Stimulated activated CD8-positive, alpha-beta memory T cell treated with anti-CD3 and anti-CD28 coated beads, Interleukin-7, amount 100 ng/mL, for 24 hours (primary cell): ENCODE measurements at regions not wholly inside any gene's neighbourhood (a gene's known extent, or its start where the extent isn't known, plus 50 kb on each side); places are given as distances from the start of the nearest gene placed in this dataset.

ENCODE experiments used
- DNase-seq: peaks from one replicate; pipeline ENCODE4 v3.0.0-alpha.2; 2020; ENCODE audit warnings: low read depth

DNA sequence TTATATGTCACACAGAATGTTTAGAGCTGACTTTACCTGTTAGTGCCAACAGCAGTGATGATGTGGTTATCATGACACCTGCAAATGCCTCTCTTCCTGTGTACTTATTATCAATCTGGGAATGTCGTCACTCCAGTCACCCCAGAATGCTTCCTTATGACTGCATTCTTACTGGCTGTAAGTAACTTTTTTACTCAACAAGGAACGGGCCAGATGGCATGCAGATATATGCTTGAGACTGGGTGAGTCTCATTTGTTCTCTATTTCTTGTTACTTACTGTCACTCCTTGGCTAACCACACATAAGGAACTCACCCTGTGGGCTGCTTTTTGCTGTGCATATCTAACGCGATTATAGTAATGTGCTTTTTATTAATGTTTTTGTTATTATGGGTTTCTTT, 385.5 kb upstream of the MEF2C start:
- DNase-seq = no peak

DNA sequence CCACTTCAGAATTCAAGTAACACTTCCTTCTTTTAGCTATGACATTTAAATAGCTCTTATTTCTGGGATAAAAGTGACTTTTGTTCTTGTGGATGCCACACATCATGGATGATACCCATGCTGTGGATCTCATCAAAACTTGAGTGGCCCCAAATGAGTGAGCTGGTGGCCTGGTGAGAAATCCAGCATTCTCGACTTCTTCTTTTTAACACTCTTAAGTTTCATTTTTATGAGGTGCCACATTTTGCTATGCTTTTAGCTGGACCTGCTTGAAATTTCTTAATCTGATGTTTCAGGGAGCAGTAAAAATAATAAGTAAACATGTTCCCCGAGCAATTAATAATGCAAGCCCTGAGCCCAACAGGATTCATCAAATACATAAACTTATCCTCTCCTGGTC, 384.8 kb upstream of the MEF2C start:
- no peak for DNase-seq

DNA sequence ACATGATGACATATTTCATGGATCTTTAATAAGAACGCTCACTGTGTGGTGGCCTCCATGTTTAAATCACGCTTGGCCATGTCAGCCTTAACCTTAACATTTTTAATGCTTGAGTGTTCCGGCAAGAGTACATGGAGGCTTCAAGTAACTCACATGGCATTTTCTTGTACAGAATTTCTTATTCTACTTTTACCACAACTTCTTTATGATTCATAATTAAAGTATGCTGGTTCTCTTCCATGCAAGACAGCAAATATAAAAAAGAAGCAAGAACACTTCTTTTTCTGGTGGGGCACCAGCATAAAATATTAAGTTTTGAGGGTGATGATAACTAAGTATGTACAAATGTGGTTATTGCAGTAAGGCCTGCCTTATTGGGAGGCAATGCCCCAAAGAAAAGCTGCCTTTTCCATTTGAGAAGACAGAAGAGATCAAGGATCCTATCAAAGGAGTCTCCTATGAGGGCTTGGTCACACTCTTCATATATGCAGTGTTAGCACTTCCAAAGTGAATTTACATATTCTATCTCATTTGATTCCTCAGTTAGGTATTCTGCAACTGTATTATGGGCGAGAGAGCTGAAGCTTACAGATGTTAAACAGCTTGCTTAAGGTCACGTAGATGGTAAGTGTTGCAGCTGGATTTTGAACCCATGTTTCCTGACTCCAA, 382.7 kb upstream of the MEF2C start:
- no peak for DNase-seq

DNA sequence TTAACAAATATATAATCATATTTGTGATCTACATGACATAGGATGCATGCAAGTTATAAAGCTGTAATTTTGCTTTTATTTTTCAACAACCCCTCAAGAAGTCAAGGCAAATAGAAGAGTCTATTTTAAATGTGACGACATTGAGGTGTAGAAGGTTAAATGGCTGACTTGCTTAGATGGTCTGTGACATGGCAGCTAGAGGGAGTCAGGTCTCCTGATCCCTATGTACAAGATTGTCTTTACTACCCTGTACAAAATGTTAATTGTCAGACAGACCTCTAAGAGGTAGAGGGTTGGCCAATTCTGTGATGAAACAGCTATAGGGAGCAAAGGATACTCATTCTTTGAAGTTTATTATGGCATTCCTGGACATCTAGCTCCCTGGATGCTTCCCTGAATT, 380.9 kb upstream of the MEF2C start:
- no peak for DNase-seq

DNA sequence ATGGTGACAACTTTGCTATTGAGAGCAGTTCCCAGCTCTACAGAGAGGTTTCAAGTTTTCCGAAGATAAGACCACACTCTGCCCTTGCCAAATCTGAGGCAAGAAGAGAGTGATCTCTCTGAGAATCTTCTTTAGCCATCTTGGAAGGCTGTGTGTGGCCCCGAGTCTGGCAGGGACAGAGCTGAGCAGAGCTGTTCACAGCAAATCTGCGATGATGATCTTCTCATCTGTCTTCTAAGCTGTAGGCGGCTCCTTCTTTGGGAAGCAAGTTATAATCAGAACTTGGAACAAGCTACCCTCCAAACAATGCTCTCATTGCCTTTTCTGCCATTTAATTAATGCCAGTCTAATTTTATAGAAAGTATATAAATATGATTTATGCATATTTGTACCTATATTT, 379.0 kb upstream of the MEF2C start:
- no peak for DNase-seq

DNA sequence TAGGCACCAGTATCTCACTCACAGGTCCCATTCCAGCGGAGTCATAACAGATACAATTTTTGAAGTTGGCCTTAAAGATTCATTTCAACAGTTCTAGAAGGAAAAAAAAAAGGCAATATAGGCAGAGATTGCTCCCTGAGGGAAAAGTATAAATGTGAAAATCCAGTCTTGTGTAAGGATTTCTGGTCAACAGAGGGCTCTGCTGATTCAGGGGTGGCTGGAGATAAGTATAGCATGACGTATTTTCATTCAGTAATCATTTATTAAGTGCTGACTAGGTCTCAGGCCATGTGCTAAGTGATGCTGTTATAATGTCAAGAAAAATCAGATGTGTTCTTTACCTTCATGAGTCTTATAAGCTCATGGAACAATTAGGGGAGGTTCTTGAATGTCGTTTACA, 377.3 kb upstream of the MEF2C start:
- no peak for DNase-seq

DNA sequence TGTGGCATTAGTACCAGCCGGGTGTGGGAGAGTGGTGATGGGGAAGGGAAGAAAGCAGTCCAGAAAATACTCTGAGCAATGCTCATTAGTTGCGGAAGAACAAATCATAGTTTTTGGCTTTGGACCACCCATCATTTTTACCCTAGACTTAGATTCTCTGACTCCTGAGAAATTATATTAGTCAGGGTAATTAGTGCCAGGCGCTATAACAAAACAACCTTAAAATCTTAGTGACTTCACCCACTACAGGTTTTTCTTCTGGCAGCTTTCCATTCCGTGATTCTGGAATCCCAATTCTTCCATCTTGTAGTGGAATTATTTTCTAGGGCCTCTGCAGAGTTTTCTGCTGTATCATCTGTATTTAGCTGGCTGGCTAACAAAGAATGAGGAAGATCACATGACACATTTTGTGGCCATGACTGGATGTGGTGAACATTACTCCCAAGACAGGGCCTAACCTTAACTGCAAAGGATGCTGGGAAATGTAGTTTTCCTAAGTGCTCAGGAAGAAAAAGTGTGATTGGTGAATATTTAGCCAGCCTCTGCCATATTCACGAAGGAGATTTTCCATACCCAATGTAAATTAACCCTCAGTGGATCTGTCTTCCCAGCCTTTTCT, 373.0 kb upstream of the MEF2C start:
- no peak for DNase-seq

DNA sequence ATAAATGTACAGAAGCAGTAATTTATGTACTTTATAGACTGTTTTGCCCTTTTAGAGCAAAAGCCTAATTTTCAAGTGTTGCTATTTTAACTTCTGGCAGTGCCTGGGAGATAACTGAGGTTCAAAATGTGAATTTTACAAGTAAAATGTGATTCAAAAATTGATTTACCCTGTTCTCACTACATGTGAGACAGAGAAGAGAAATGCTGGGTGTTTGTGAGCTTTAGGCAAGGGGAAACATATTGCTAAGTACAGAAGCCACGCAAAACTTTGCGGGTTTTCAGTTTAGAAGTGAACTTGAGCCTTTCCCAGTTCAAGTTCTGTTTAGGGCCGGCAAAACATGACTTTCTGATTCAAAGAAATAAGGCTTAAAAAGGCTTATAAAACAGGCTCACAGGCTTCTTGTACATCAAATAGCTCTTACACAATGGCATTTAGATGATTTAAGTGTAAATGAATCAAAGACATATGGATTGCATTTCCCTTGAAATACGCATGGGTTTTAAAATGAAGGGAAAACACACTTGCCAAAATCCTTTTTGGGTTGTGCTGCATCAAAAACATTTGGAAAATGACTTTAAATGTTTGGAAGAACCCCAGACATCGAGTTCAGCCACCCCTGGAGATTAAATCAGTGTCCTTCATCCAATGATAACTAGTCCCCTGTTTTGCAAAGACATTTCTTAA, 370.8 kb upstream of the MEF2C start:
- no peak for DNase-seq

DNA sequence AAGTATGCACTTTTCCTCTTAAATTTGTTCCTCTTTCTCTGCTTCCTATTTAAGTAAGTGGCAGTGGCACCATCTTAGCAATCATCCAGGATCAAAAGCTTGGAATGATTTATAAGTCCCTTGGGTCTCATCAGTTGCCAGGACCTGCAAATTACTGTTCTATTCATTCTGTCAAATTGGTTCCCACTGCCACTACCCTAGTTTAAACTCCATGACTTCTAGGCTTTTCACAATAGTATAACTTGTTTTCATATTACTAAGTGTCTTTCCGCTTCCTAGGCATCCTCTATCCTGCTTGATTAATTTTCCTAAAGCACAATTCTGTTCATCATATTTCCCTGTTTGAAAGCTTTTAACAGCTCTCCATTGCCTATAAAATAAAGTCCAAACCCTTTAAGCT, 363.9 kb upstream of the MEF2C start:
- no peak for DNase-seq

DNA sequence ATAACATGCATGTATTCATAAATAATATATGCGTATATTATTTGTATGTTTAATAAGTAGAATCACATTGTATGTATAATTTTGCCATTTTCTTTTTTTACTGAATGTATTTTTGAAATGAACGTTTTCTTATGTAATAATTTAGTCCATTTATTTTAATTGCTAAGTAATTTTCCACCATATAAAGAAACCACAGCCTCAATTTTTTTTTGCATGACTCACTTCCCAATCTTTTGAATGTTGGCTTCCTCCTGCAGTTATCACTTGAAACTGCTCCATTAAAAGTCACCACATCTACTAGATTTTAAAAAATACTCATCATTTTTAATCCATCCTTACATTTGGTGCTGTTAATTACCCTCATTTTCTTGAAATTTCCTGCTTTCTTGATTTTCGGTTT, 363.3 kb upstream of the MEF2C start:
- no peak for DNase-seq

DNA sequence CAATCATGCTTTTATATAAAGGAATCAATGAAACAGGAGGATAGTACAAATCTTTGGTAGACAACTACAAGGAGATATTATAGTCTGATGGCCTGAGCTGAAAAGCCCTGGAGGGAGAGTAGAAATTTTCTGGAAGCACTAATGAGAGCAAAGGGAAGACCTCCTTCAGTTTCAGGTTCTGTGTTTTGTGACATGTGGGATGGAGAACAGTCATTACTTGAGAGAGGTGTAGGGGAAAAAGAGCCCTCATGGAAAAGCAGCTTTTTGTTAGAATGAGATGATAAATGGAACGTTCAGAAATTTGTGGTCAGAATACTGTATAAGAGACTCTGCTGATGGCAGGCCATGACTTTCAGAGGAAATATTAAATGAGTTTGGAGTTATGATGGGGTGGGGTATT, 360.6 kb upstream of the MEF2C start:
- no peak for DNase-seq

DNA sequence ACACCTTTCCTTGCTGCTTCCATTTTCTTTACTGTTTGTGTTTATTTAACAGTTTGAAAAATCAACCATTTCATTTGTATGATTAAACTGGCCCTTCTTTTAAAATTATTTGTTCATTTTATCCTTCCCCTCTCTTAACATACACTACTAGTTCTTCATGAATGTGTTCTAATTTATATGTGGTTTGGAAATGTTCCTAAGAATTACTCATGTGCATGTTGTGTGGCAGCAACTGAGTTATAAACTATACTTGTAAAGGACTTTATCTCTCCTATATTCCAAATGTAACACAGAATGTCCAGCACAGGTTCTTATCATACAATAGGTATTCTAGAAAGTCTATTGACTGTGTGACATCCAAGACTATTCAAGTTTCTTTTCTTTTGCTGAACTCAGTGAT, 358.2 kb upstream of the MEF2C start:
- no peak for DNase-seq

DNA sequence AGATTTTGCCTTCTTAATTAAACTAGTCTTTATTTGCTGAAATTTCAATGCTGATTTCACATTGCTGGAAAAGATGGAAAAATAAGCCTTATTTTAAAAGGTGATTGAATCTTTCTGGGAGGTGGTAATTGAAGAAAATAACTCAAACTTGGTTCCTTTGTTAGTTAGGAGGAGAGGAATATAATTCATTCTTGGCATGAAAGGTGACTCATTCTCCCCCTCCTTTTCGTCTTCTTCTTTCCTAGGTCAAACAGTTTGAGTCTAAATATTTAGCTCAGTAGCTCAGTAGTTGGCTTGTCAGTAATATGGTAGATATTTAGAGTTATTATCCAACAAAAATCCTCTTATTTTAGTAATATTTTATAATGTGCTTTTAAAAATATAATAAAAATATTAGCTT, 353.9 kb upstream of the MEF2C start:
- no peak for DNase-seq

DNA sequence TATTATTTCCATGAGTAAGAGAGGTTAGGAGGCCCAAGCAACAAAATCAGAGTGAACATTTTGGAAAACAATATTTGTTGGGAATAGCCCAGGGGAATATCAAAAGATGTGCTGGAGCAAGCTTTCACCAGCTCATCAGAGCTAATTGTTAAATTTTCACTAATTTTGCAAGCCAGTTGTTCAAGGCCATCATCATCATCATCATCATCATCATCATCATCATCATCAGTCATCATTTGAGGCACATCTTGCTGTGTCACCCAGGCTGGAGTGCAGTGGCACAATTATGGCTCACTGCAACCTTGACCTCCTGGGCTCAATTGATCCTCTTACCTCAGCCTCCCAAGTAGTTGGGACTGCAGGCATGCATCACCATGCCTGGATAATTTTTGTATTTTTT, 350.5 kb upstream of the MEF2C start:
- no peak for DNase-seq

DNA sequence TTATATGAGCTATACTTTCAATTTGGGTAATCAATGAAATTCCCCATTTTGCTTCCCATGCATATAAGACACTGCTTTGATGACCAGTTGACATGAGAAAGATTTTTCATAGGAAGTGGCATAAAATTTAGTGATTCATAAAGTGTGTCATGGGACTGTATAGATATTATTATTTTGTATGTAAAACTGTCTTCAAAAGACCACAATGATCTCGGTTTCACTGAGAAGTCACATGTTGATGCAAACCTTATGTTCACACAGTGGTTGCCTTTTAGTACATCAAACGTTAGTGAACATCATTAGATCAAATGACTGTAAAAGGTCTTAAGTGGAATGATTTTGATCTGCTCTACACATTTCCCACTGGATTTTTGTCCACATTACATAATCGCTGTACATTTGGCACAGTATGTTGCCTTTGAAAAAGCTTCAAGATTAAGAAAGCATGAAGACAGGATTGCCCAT, 349.2 kb upstream of the MEF2C start:
- DNase-seq = no peak

DNA sequence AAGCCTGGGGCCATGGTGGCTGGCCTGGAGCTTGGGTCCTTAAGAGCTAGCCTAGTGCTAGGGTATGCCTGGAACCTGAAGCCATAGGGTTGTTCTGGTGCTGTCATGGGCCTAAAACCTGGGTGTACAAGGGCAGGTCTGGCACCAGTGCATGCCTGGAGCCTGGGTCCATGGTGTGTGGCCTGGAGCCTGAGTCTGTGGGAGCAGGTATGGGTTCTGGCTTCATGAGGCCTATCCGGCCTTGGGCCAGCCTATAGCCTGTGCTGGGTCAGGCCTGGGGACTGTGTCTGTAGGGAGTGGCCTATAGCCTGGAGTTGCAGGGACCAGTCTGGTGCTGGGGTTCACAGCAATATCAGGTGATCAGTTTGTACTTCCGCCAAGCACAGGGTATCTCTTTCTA, 347.2 kb upstream of the MEF2C start:
- no peak for DNase-seq

DNA sequence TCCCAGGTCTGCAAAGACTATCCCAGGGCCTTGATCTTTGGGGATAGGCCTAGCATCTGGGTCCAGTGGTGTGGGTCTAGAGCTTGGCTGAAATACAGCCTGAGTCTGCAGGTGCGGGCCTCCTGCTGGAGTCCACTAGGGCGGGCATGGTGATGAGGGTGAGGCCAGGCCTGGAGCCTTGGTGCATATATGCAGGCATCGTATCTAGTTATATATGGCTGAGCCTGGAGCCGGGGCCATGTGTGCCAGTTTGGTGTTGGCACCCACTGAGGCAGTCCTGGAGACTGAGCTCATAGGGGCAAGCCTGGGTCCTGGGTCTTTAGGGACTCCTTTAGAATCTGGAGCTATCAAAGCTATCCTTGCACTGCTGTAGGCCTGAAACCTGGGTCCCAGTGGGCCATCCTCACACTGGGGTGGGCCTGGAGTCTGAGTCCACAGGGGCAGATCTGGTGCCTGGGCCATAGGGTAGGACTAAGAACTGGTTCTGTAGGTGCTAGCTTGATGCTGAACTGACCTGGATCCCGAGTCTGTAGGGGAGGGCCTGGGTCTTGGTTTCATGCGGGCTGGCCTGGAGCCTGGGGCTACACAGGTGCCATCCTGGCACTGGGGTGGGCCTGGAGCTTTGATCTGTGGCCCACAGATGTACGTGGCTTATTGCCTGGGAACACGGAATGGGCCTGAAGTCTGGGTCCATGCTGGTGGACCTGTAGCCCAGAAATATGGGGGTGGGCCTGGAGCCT, 346.5 kb upstream of the MEF2C start:
- DNase-seq = no peak

DNA sequence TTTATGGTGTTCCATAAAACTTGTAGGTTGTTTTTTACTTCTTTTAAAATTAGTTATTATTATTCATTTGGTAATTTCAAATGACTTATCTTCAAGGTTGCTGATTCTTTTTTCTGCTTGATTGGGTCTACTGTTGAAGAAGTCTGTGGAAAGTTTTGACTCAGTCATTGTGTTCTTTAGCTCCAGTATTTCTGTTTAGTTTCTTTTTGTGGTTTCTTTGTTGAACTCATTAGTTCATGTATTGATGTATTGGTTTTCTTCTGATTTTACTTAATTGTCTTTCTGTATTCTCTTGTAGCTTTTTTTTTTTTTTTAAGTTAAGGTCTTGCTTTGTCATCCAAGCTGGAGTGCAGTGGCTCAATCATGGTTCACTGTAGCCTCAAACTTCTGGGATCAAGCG, 345.4 kb upstream of the MEF2C start:
- no peak for DNase-seq

DNA sequence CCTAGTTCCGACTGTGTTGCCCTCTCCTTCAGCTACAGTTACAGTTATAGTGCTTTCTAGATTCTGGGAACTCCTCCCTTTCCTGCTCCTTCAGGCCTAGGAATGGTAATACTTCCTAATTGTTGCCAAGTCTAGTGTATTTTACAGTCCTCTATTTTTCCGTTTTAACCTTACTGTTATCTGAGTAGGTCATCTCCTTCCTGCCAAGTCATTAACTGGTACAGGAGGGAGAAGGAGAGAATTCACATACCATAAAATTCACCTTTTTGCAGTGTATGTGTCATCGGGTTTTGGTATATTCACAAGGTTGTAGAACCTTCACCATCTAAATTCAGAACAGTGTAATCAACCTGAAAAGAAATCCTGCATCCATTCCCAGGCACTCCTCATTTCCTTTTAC, 335.4 kb upstream of the MEF2C start:
- no peak for DNase-seq

DNA sequence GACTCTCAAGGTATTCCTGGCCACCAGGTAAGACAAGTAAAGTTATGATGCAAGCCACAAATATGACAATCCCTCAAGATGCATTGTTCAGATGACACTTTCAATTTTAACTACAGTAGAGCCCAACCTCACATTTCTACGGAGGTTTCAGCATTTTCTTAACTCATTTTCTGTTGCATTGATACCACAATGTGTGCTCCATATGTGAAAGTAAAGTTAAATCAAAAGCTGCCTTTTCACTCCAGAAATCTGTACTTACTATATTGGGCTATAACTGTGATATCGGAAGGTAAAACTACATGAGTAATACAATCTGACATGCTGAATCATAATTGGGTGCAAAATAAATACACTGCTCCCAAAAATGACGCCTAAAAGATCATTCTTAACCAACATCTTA, 333.6 kb upstream of the MEF2C start:
- DNase-seq = no peak

DNA sequence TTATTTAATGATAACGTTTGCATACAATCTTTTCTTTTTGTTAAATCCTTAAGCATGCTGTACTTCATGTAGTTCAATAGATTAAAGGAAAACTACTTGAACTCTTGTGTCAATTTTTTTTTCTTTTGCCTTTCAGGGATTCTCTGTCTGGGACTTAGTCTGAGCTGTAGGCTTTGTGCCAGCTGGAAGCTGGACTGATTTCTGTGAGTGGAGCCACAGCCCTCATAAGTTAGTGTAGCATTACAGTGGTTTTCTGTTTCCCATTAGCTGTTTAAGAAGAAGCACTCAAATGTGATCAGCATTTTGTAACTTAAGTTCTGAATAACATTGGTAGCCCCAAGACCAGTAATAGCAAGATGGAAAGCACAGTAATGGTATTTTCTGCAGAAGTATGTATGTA, 330.6 kb upstream of the MEF2C start:
- no peak for DNase-seq

DNA sequence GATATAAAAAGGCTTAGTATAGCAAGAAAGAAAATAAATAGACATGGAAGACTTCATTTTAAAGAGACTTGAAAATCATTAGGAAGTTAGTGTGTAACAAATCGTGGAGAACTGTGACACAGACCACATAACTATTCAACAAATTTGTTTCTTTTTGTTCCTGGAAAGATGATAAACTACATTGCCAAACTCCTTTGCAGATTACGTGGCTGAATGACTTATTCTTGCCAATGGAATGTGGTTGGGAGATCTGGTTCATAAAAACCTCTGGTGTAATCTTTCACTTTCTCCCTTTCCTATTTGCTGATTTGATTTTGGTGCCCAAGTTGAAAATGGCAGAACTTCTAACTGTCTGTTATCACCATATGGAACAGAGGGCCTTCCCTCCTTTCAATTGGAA, 328.9 kb upstream of the MEF2C start:
- DNase-seq = no peak

DNA sequence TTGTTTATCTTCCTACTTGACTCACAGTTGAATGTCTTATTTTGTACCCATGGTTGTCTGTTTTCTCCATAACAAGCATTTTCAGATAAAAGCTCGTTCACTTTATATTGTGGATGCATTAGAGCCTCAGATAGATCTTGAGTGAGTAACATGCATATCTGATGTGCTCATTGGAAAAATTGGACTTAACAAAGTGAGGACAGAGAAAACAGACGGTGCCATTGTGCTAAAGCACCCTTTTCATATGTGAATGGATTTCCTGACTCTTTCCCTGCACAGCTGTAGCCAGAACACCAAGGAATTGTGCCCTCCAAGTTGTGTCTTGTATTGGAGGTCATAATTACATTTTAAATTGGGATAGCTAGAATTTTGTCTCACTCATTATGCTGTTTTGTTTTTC, 325.8 kb upstream of the MEF2C start:
- no peak for DNase-seq
